Transverse colon (tissue), 4 donors: ENCODE measurements at regions not wholly inside any gene's neighbourhood (a gene's known extent, or its start where the extent isn't known, plus 50 kb on each side); places are given as distances from the start of the nearest gene placed in this dataset.

ENCODE experiments used
- EP300 ChIP-seq: sonication (generic); formaldehyde crosslinking; IDR thresholded peaks from one replicate; pipeline ENCODE4 v1.6.1; 2017; ENCODE audit warnings: antibody characterized with exemption, low read depth
- POLR2A ChIP-seq: fragments of 450-650 bp; IDR thresholded peaks from one replicate; pipeline ENCODE4 v1.6.1; 2016; ENCODE audit warnings: antibody characterized with exemption, mild to moderate bottlenecking, moderate library complexity
- POLR2AphosphoS5 ChIP-seq, 3 donors: sonication (generic); formaldehyde crosslinking; IDR thresholded peaks; one replicate each; pipeline ENCODE4 v1.6.1; 2016; ENCODE audit warnings: antibody characterized with exemption in 3 of 3
- TF ChIP-seq, protein P1 (sequence below), 5 experiments: fragments of 200-600 bp in 3 of 5; fragments of 450-650 bp in 2 of 5; sonication (generic) in 3 of 5; IDR thresholded peaks; 1 replicate in 2 of 5; 2 replicates in 3 of 5; pipeline ENCODE4 v1.5.1; 2016 to 2017; ENCODE audit warnings: antibody characterized with exemption in 5 of 5, inconsistent platforms in 3 of 5, mild to moderate bottlenecking in 2 of 5, moderate library complexity in 1 of 5

DNA sequence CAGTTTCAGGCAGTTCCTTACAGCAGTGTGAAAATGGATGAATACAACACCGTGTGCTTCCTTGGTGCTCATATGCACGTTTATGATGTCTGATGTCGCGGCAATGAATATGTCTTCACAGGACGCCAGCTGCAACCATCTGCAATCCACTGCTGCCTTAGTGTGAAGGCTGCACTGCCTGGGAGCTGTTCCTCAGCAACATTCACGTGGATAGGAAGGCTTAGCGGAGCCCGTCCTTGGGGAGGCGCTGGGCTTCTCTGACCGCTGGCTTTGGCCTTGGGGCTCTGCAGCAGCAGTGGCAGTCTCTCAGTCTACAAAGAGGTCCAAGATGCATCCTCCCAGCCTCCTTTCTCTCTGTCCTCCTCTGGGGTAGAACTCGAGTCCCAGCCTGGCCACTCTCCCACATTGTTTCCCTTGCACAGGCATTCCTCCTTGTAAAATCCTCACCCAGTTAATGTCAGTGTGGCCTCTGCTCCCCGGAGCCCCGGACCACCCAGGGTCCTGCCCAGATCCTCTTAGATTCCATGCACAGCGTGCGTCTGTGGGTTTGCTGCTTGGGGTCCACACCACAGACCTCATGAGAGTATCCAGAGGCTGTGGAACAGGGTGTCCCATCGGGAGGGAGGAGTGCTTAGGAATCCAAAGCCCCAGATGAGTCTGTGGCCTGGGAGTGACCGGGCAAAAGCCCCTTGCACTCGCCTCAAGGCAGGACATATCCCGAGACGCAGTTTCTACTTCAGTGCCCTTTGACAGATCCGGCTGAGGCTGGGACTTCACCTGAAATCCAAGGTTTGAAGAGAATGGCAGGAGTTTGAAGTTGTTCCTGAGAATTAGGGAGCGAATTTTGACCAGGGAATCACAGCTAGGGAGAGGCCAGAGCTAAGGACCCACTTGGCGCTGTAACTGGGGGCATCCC lies 181.3 kb downstream of the THBS2 start:
- TF ChIP-seq POLR2AphosphoS5 (IDR thresholded peaks at IDR 0.05), result no peak
- TF ChIP-seq, protein P1, sequence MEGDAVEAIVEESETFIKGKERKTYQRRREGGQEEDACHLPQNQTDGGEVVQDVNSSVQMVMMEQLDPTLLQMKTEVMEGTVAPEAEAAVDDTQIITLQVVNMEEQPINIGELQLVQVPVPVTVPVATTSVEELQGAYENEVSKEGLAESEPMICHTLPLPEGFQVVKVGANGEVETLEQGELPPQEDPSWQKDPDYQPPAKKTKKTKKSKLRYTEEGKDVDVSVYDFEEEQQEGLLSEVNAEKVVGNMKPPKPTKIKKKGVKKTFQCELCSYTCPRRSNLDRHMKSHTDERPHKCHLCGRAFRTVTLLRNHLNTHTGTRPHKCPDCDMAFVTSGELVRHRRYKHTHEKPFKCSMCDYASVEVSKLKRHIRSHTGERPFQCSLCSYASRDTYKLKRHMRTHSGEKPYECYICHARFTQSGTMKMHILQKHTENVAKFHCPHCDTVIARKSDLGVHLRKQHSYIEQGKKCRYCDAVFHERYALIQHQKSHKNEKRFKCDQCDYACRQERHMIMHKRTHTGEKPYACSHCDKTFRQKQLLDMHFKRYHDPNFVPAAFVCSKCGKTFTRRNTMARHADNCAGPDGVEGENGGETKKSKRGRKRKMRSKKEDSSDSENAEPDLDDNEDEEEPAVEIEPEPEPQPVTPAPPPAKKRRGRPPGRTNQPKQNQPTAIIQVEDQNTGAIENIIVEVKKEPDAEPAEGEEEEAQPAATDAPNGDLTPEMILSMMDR (IDR thresholded peaks at IDR 0.05), result no peak
- TF ChIP-seq POLR2A, result no peak
- TF ChIP-seq EP300, result no peak
